ENCODE measurements at regions not wholly inside any gene's neighbourhood (a gene's known extent, or its start where the extent isn't known, plus 50 kb on each side); places are given as distances from the start of the nearest gene placed in this dataset.
"Not testable (repeated sequence)": the region's sequence is repeated elsewhere in the genome, so short reads cannot be mapped to it uniquely, and the experiment has no call there.

DNA sequence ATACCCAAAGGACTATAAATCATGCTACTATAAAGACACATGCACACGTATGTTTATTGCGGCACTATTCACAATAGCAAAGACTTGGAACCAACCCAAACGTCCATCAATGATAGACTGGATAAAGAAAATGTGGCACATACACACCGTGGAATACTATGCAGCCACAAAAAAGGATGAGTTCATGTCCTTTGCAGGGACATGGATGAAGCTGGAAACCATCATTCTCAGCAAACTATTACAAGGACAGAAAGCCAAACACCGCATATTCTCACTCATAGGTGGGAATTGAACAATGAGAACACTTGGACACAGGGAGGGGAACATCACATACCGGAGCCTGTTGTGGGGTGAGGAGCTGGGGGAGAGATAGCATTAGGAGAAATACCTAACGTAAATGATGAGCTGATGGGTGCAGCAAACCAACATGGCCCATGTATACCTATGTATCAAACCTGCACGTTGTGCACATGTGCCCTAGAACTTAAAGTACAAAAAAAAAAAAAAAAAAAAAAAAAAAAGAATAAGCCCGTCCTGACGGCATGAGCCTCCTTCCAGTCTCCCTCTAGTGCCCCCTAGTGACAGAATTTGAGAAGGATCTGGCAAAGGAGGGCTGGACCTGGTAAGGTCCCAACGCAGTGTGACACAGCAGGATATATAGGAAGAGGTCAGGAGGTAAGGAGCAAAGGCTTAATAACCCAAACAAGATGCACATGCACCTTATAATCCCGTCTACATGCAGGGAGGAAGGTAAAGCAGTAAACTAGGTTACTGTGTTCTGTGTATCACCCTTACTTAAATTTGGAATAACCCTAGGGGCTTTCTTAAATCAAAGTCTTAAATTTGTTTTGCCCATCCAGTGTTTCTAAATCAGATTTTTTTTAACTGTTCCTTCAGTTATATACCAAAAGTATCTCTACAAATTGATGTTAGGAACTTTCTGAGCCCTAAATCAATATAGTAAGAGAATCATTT is 214.8 kb downstream of the UNC5CL start:
- not testable (repeated sequence) for DNase-seq

- DNase-seq, result no peak
These were observed 216.4 kb downstream of the UNC5CL start for GRCh38 chr6:40822619-40823018.

GRCh38 chr6:40819182-40819834 is 219.7 kb downstream of the UNC5CL start:
- DNase-seq, result no peak

GRCh38 chr6:40817369-40817768 is 221.7 kb downstream of the UNC5CL start:
- no peak for DNase-seq

- no peak for DNase-seq
These were observed 222.4 kb downstream of the UNC5CL start for GRCh38 chr6:40816601-40817000.

DNA sequence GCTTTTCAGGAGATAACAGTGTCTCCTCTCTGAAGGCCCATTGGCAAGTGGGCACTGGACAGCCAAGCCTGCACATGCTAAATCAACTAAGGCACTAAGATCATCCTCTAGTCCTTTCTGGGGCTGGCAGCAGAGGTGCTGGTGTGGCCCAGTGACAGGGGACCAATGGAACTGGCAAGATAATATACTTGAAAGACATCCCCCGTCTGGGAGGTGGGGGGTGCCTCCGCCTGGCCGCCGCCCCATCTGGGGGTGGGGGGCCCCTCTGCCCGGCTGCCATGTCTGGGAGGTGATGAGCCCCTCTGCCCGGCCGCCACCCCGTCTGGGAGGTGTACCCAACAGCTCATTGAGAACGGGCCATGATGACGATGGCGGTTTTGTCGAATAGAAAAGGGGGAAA is 223.3 kb downstream of the UNC5CL start:
- DNase-seq, result no peak

DNA sequence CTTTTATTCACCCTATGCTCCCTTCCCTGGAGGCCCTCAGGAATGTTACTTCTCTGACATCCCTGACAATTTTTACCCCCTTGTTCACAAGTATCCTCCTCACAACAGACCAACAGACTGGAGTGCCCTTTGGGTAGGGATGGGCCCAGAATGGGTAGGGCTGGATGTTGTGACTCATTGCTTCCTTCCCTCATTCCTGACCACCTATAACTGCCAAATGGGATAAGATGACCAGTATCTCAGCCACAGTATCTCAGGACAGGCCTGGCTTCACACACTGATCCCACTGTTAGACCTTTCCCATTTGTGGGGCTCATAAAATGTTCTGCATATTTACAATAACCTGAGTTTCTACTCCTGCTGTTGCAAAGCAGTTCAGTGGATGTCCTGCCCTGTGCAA is 223.0 kb upstream of the LRFN2 start:
- DNase-seq, result no peak

GRCh38 chr6:40809627-40810026 is 222.5 kb upstream of the LRFN2 start:
- DNase-seq, result no peak

- DNase-seq, result no peak
These were observed 220.3 kb upstream of the LRFN2 start for GRCh38 chr6:40807484-40807883.

- DNase-seq, result no peak
These were observed 219.2 kb upstream of the LRFN2 start for GRCh38 chr6:40806256-40806864.

- DNase-seq, result no peak
These were observed 218.2 kb upstream of the LRFN2 start for GRCh38 chr6:40805336-40805735.

DNA sequence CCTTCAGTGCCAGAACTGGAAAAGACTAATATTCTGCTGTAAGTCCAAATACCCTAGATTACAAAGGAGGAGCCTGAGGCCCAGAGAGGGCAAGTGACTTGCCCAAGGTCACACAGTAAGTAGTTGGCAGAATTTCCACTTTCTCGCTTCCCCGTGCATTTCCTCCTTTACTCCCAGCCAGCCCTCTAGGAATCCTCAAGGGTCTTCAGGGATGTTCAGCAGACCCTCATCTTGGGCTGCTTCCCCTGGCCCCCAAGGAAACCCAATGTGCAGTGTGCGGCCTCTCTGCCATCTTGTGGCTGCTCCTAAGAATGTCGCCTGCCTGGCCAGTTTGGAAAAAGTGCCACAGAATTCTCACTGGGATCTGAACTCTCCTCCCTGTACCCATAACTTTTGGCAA is 217.7 kb upstream of the LRFN2 start:
- DNase-seq, result no peak

- no peak for DNase-seq
These were observed 216.9 kb upstream of the LRFN2 start for GRCh38 chr6:40803897-40804702.

DNA sequence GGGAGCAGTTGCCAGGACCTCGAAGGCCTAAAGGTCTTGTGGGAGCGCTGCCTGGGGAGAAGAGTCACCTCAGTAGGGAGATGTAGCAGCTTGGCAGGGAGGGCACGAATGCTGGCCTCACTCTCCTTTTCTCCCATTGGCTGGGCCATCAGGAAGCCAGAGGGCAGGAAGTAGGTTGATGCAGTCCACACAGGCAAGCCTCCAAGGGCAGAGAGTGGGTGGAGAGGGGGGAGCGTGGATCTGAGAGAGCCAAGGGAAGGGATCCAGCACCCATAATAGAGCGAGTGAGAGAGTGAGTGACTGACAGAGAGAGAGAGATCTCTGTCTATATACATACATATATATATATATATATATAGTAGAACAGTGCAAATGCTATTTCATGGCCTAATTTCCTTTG is 215.3 kb upstream of the LRFN2 start:
- DNase-seq, result no peak

- no peak for DNase-seq
These were observed 212.4 kb upstream of the LRFN2 start for GRCh38 chr6:40799296-40800140.

DNA sequence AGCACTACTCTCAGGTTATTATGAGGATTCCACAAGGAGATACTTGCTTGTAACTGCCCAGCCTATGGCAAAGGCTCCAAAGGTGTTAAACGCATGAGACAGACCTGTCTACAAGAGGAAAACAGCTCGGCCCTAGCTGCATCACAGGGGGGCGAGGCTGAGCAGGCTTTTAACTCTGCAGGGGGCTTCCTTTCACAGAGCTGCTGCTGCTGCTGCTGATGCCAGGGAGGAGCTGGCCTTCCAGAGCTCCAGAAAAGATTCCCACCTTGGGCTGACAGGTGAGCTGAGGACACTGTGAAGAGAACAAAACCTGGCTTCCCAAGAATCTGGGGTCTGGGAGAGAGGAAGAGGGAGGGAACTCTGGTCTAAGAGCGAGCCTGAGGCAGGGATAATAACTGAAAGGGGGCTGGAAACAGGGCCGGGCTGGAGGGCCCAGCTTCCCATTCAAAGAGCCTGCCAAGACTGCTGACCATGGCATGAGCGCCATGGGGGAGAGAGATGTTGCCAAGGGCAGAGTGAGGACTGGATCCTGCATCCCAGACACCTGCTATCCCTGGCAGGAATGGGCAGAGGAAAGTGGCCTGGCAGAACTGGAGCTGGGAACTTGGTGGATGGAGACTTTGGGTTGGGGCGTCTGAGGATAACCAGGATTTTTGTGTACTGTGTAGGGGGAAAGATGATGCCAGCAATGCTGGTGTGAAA is 211.1 kb upstream of the LRFN2 start:
- no peak for DNase-seq

DNA sequence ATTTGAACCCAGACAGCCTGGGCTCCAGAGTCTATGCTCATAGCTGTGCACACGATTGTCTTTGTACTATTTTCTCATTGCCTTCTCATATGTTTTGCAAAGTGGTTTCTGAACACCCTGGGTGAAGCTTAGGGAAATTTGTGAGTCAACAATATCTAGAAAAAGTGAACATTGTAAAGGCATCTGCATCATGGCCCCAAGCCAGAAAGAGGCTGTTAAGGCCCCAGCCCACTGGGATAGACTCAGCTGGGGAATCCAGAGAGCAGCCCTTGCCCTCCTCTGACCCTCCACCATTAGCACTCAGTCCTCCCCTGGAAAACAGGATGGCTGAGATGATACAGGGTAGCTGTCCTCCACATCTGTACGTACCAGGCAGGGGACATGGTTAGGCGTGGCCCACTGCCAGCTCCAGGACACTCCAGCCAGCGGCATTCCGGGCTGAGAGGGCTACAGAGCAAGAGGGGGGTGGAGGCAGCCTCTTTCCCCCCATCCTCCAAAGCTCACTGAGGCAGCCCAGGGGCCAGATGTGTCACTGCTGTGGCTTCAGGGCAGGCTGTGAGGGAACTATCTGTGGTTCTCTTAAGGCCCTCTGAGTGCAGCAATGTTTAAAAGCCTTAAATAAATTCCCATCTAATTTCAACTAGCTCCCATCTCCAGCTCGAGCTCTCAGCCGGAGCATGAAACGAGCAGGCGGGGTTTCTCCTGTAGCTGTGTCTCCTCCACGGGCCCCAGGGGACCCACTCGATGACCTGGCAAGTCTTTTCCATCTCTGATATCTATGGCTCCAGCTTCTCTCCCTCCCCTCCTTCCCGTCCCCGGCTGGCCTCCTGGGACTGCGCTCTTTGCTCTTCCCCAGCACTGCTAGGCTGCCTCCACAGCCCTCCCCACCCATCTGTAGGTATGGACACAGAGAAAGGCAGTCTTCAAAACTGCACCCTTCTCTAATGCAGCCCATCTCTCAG is 209.4 kb upstream of the LRFN2 start:
- no peak for DNase-seq

DNA sequence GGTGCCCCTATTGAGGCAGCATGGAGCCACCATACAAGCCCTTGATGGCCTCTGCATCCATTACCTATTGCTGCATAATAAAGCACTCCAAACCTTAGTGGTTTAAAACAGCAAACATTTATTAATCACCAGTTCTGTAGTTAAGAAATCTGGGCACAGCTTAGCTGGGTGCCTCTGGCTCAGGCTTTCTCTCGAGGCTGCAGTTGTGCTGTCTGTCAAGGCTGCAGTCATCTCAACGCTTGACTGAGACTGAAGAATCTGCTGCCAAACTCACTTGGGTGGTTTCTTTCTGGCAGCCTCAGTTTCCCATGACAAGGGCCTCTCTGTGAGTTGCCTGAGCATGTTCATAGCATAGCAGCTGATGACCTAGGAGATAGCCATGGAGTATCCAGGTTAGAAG is 207.4 kb upstream of the LRFN2 start:
- no peak for DNase-seq

GRCh38 chr6:40792183-40792582 is 205.0 kb upstream of the LRFN2 start:
- no peak for DNase-seq

DNA sequence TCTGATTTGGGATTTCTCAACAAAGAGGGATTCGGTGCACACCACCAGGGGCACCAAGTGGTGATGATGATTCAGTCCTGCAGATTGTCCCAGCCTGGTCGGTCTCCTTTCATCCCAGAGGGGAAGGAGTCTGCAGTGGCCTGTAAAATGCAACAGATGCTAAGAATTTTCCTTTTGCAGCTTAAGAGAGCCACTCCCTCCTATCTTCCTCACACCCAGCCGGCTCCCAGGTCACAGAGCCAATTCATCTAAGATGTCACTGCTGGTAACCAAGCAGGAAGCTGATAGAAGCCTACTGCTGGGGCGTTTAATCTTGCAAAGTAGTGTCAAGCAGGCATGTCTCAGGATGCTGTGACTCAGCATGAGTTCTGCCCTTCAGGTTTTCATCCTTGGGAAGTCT is 203.8 kb upstream of the LRFN2 start:
- no peak for DNase-seq
